Activated CD8-positive, alpha-beta memory T cell treated with anti-CD3 and anti-CD28 coated beads for 4 hours (primary cell): ENCODE measurements at regions not wholly inside any gene's neighbourhood (a gene's known extent, or its start where the extent isn't known, plus 50 kb on each side); places are given as distances from the start of the nearest gene placed in this dataset.

ENCODE experiments used
- DNase-seq, 2 donors: peaks; one replicate each; pipeline ENCODE4 v3.0.0-alpha.2; 2020; ENCODE audit warnings: low read depth in 2 of 2

- DNase-seq, result no peak
Observed at GRCh38 chr9:20197976-20198685, 409.3 kb upstream of the SLC24A2 start.

GRCh38 chr9:20191228-20191840 is 402.5 kb upstream of the SLC24A2 start:
- DNase-seq, result no peak

GRCh38 chr9:20189871-20190270 is 401.0 kb upstream of the SLC24A2 start:
- no peak for DNase-seq

GRCh38 chr9:20188616-20189369 is 400.0 kb upstream of the SLC24A2 start:
- DNase-seq, result no peak

GRCh38 chr9:20187318-20187717 is 398.5 kb upstream of the SLC24A2 start:
- DNase-seq, result no peak

GRCh38 chr9:20186823-20187222 is 398.0 kb upstream of the SLC24A2 start:
- no peak for DNase-seq

- DNase-seq, result no peak
Observed at GRCh38 chr9:20186231-20186630, 397.4 kb upstream of the SLC24A2 start.

- no peak for DNase-seq
Observed at GRCh38 chr9:20184541-20184940, 395.7 kb upstream of the SLC24A2 start.

- no peak for DNase-seq
Observed at GRCh38 chr9:20178679-20179078, 389.8 kb upstream of the SLC24A2 start.

- no peak for DNase-seq
Observed at GRCh38 chr9:20178197-20178596, 389.4 kb upstream of the SLC24A2 start.

GRCh38 chr9:20170122-20170521 is 381.3 kb upstream of the SLC24A2 start:
- DNase-seq, result no peak

- DNase-seq, result no peak
Observed at GRCh38 chr9:20152151-20152725, 363.4 kb upstream of the SLC24A2 start.

GRCh38 chr9:20148416-20148815 is 359.6 kb upstream of the SLC24A2 start:
- no peak for DNase-seq

GRCh38 chr9:20144197-20144596 is 355.4 kb upstream of the SLC24A2 start:
- DNase-seq, result no peak

- DNase-seq, result no peak
Observed at GRCh38 chr9:20139763-20140290, 351.0 kb upstream of the SLC24A2 start.

GRCh38 chr9:20138841-20139240 is 350.0 kb upstream of the SLC24A2 start:
- DNase-seq, result no peak

- DNase-seq, result no peak
Observed at GRCh38 chr9:20138116-20138515, 349.3 kb upstream of the SLC24A2 start.

- DNase-seq, result no peak
Observed at GRCh38 chr9:20137425-20137824, 348.6 kb upstream of the SLC24A2 start.

- no peak for DNase-seq
Observed at GRCh38 chr9:20135119-20135697, 346.4 kb upstream of the SLC24A2 start.

- DNase-seq, result no peak
Observed at GRCh38 chr9:20125727-20126126, 336.9 kb upstream of the SLC24A2 start.

GRCh38 chr9:20119566-20119965 is 330.7 kb upstream of the SLC24A2 start:
- no peak for DNase-seq

- DNase-seq, result no peak
Observed at GRCh38 chr9:20117986-20118385, 329.1 kb upstream of the SLC24A2 start.
